ENCODE measurements at regions not wholly inside any gene's neighbourhood (a gene's known extent, or its start where the extent isn't known, plus 50 kb on each side); places are given as distances from the start of the nearest gene placed in this dataset.

DNA sequence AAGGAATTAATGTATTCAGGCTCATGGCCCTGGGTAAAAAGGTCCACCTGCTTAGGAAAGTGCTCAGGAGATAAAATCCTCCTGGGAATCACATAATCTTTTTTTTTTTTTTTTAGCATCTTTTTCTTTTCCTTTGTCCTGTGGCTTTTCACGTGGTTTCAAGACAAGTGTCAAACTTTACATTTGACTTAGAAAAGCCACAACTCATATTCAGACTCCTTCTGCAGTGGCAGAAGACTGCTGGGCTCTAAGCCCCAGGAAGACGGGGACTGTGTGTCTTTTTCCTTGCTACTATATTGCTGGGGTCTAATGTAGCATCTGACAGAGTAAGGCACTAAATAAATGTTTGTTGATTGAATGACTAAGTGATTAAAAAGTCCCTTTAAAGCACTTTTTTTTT is 127.5 kb upstream of the ANKRD1 start:
- TF ChIP-seq EP300 (IDR thresholded peaks at IDR 0.05) (no peak), POLR2A (IDR thresholded peaks at IDR 0.05) (no peak), POLR2AphosphoS5 (IDR thresholded peaks at IDR 0.05) (no peak)
- TF ChIP-seq, protein P1, sequence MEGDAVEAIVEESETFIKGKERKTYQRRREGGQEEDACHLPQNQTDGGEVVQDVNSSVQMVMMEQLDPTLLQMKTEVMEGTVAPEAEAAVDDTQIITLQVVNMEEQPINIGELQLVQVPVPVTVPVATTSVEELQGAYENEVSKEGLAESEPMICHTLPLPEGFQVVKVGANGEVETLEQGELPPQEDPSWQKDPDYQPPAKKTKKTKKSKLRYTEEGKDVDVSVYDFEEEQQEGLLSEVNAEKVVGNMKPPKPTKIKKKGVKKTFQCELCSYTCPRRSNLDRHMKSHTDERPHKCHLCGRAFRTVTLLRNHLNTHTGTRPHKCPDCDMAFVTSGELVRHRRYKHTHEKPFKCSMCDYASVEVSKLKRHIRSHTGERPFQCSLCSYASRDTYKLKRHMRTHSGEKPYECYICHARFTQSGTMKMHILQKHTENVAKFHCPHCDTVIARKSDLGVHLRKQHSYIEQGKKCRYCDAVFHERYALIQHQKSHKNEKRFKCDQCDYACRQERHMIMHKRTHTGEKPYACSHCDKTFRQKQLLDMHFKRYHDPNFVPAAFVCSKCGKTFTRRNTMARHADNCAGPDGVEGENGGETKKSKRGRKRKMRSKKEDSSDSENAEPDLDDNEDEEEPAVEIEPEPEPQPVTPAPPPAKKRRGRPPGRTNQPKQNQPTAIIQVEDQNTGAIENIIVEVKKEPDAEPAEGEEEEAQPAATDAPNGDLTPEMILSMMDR (IDR thresholded peaks at IDR 0.05), result no peak
- H3K4me3 ChIP-seq, result no peak overlapping the region
- H3K27ac ChIP-seq, result no peak overlapping the region
- H3K36me3 ChIP-seq, result no peaks in the 10 kb centered on the region
- H3K4me1 ChIP-seq, result peaks cover 8% of the 10 kb centered on the region
- H3K27me3 ChIP-seq, result no peaks in the 10 kb centered on the region
- DNase-seq (ENCODE audit: low spot score in 2 of 2), result no peak
- no peaks in the 10 kb centered on the region for H3K9me3 ChIP-seq
- WGBS, result 89% methylated on average over 2 of the region's 2 CpGs

DNA sequence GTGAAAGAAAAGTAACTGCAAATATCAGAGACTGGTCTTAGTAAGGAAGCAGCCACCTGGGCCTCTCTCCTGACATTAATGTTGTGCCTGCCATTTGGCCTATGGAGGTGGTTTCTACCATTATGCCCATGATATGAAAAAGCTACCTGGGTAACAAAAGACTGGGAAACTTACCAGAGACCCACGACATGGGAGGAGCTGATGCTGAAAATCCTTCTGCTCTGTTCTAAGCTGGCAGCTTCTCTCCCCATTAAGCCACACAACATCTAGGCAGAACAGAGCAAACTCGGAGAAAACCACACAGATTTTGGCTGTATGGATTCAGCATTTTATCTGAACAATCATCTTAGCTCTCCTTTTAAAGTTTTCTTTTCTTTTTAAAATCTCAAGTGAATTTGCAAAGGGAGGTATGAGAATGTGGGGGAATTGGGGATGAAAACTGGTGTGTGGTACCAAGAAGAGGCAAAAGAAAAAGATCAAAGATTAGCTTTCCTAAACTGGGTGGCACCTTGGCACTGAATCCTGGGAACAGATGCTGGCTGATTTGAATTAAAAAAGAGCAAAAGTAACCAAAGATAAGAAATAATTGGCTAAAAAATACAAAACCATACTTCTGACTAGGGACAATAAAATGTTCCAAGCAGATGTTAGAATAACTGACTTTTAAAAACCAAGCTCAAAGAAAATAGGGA is 128.6 kb upstream of the ANKRD1 start:
- no peak for DNase-seq (ENCODE audit: low spot score in 2 of 2)
- no peaks in the 10 kb centered on the region for H3K9me3 ChIP-seq
- H3K4me3 ChIP-seq, result no peak overlapping the region
- H3K27me3 ChIP-seq, result no peaks in the 10 kb centered on the region
- H3K27ac ChIP-seq, result no peak overlapping the region
- TF ChIP-seq, protein P1 (IDR thresholded peaks at IDR 0.05), result no peak
- TF ChIP-seq EP300 (IDR thresholded peaks at IDR 0.05), result no peak
- no peak for TF ChIP-seq POLR2AphosphoS5 (IDR thresholded peaks at IDR 0.05)
- TF ChIP-seq POLR2A (IDR thresholded peaks at IDR 0.05), result no peak
- peaks cover 8% of the 10 kb centered on the region for H3K4me1 ChIP-seq
- H3K36me3 ChIP-seq, result no peaks in the 10 kb centered on the region
- whole genome bisulfite sequencing, result 37% methylated on average over 2 of the region's 2 CpGs

DNA sequence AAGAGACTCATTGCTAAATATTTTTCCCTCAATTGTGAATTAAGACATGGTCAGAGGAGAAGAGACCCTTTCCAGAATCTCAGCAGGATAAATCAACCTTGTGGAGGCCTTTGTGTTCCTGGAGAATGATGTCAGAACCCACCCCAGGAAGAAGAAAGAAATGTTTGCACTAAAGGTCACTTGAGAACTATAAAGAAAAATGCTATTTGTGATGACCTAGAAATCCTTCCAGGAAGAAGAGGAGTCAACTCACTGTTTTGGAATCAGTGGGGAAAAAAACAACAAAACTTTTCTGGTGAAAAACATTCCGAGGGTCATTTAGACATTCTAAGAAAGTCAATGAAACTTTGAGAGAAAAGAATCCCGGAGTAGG is 129.1 kb upstream of the ANKRD1 start:
- WGBS, result 70% methylated on average over 2 of the region's 2 CpGs
- TF ChIP-seq POLR2AphosphoS5 (IDR thresholded peaks at IDR 0.05) (no peak), EP300 (IDR thresholded peaks at IDR 0.05) (no peak), POLR2A (IDR thresholded peaks at IDR 0.05) (no peak)
- TF ChIP-seq, protein P1 (IDR thresholded peaks at IDR 0.05), result no peak
- H3K36me3 ChIP-seq, result no peaks in the 10 kb centered on the region
- no peaks in the 10 kb centered on the region for H3K27me3 ChIP-seq
- DNase-seq (ENCODE audit: low spot score in 2 of 2), result no peak
- no peak overlapping the region for H3K27ac ChIP-seq
- peaks cover 8% of the 10 kb centered on the region for H3K4me1 ChIP-seq
- H3K9me3 ChIP-seq, result no peaks in the 10 kb centered on the region
- H3K4me3 ChIP-seq, result no peak overlapping the region

- 94% methylated on average over 6 of the region's 6 CpGs for WGBS
- Histone ChIP-seq H3K27me3 (no peaks in the 10 kb centered on the region), H3K4me3 (no peak overlapping the region), H3K4me1 (peaks cover 8% of the 10 kb centered on the region), H3K9me3 (no peaks in the 10 kb centered on the region), H3K36me3 (no peaks in the 10 kb centered on the region), H3K27ac (no peak overlapping the region)
- TF ChIP-seq, protein P1 (IDR thresholded peaks at IDR 0.05), result no peak
- TF ChIP-seq POLR2AphosphoS5 (IDR thresholded peaks at IDR 0.05), result no peak
- DNase-seq (ENCODE audit: low spot score in 2 of 2), result no peak
Measured at GRCh38 chr10:91050371-91051034, 129.6 kb upstream of the ANKRD1 start.

GRCh38 chr10:91051829-91052228 is 130.9 kb upstream of the ANKRD1 start:
- no peak for TF ChIP-seq EP300 (IDR thresholded peaks at IDR 0.05)
- Histone ChIP-seq H3K4me1 (peaks cover 8% of the 10 kb centered on the region), H3K27me3 (no peaks in the 10 kb centered on the region), H3K36me3 (no peaks in the 10 kb centered on the region), H3K4me3 (no peak overlapping the region), H3K9me3 (no peaks in the 10 kb centered on the region), H3K27ac (no peak overlapping the region)
- peak in 1 of 2 donors; percentile 67 for DNase-seq (ENCODE audit: low spot score in 2 of 2)
- WGBS, result 12% methylated on average over 3 of the region's 3 CpGs

Data from suprapubic skin (tissue), 4 donors.